Thyroid gland (tissue), 4 donors: ENCODE measurements at regions not wholly inside any gene's neighbourhood (a gene's known extent, or its start where the extent isn't known, plus 50 kb on each side); places are given as distances from the start of the nearest gene placed in this dataset.

Experiments used
- CTCF ChIP-seq, 6 experiments: fragments of 200-600 bp in 3 of 6; fragments of 450-650 bp in 3 of 6; sonication (generic) in 3 of 6; IDR thresholded peaks; one replicate each; pipeline ENCODE4 v1.5.1; 2016 to 2019; ENCODE audit warnings: antibody characterized with exemption in 6 of 6, mild to moderate bottlenecking in 2 of 6, inconsistent platforms in 1 of 6, moderate library complexity in 1 of 6
- POLR2A ChIP-seq, 2 donors: fragments of 450-650 bp; IDR thresholded peaks; one replicate each; pipeline ENCODE4 v1.6.1; 2017; ENCODE audit warnings: antibody characterized with exemption in 2 of 2, mild to moderate bottlenecking in 2 of 2, moderate library complexity in 1 of 2

GRCh38 chr18:71442731-71443141 lies 1101.4 kb downstream of the CBLN2 start:
- TF ChIP-seq POLR2A (IDR thresholded peaks at IDR 0.05), result no peak
- TF ChIP-seq CTCF (IDR thresholded peaks at IDR 0.05), result no peak
